Activated CD4-positive, alpha-beta T cell treated with anti-CD3 and anti-CD28 coated beads, Interleukin-2, Interleukin-6, amounts not matched to agents 100 ng/mL and 50 ng/mL, durations not matched to agents 16 hours and 8 hours (primary cell): ENCODE measurements at regions not wholly inside any gene's neighbourhood (a gene's known extent, or its start where the extent isn't known, plus 50 kb on each side); places are given as distances from the start of the nearest gene placed in this dataset.

Experiments
- DNase-seq: peaks from one replicate; pipeline ENCODE4 v3.0.0-alpha.2; 2020

DNA sequence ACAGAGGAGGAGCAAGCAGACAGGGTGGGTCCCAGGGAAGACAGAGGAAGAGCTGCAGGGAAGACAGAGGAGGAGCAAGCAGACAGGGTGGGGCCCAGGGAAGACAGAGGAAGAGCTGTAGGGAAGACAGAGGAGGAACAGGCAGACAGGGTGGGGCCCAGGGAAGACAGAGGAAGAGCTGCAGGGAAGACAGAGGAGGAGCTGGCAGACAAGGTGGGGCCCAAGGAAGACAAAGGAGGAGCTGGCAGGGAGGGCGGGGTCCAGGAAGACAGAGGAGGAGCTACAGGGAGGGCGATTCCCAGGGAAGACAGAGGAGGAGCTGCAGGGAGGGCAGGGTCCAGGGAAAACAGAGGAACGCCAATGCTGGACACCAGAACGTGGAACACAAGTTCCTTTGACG lies 66.5 kb downstream of the PLXNA1 start:
- no peak for DNase-seq

DNA sequence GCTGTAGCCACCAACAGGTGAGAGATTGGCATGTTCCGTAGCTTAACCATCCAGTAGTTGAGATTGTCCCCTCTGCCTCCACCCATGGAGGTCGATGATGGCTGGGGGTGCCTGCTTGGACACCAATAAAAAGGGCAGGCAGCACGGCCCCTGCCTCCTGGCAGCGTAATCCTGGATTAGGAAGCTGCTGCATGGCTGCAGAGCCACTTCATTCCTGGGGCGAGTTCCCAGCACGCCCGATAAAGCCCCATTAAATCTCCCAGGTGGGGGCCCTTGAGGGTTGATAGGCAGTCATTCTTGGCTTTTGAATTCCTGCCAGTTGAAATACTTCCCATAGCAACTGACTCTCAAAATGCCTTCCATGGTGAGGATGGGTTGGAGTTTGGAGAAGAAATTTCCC lies 67.8 kb downstream of the PLXNA1 start:
- DNase-seq, result no peak

- DNase-seq, result no peak
Measured at GRCh38 chr3:127052121-127052561, 69.2 kb downstream of the PLXNA1 start.

DNA sequence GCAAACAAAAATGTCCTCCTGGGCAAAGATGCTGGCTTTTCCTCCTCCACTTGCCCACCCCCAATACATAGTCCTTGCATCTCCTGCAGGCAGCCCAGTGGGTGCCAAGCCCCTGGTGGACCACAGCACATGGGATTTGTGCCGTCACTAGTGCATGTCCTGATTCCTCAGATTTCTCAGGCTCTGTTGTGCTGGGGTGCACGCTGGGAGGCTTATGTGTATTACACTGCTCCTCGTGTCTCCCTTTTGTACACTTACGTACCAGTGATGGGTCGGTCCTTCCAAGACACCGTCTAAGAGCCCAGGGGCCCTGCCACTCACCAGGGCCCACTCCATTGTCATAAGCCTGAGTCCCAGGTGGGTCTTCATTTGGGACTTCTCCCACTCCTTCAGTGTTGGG lies 70.1 kb downstream of the PLXNA1 start:
- no peak for DNase-seq

DNA sequence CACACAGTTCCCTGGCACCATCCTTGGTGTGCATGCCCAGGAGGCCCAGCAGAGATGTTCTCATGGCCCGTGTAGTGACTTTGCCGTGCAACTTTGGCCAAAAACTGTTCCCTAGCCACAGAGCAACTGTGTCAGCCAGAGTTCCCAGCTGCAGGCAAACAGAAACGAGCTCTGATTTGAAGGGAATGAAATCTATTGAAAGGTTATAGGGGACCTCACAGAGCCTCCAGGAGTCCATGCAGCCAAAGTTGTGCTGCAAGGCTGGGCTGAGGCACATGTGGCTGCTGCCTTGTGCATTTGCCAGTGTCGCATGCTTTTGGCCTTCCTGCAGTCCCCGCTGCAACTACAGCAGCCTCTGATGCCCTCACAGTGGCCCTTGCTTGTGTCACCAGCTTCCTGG lies 70.5 kb downstream of the PLXNA1 start:
- DNase-seq, result no peak

GRCh38 chr3:127053979-127054378 lies 71.1 kb downstream of the PLXNA1 start:
- no peak for DNase-seq

DNA sequence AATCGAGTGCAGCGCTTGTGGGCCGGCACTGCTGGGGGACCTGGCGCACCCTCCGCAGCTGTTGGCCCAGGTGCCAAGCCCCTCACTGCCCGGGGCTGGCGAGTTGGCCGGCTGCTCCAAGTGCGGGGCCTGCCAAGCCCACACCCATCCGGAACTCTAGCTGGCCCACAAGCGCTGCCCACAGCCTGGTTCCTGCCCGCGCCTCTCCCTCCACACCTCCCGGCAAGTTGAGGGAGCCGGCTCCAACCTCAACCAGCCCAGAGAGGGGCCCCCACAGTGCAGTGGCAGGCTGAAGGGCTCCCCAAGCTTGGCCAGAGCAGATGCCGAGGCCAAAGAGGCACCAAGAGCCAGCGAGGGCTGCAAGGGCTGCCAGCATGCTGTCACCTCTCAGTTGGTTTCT lies 73.4 kb downstream of the PLXNA1 start:
- no peak for DNase-seq

- no peak for DNase-seq
Measured at GRCh38 chr3:127056976-127057375, 74.1 kb downstream of the PLXNA1 start.

DNA sequence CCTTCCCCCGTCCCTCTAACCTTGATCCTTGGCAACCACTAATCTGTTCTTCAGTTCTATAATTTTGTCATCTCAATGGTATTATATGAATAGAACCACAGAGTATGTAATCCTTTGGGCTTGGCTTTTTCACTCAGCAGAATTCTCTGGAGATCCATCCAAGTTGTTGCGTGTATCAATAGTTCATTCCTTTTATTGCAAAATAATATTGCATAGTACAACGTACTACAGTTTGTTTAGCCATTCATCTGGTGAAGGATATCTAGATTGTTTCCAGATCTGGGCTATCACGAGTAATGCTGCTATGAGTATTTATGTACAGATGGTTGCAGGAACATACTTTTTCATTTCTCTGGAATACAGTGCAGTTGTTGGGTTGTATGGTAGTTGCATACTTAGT lies 76.2 kb downstream of the PLXNA1 start:
- no peak for DNase-seq

GRCh38 chr3:127061641-127062040 lies 78.7 kb downstream of the PLXNA1 start:
- DNase-seq, result no peak

- no peak for DNase-seq
Measured at GRCh38 chr3:127062926-127063325, 80.0 kb downstream of the PLXNA1 start.

GRCh38 chr3:127063916-127064315 lies 81.0 kb downstream of the PLXNA1 start:
- no peak for DNase-seq

- no peak for DNase-seq
Measured at GRCh38 chr3:127064391-127065137, 81.6 kb downstream of the PLXNA1 start.

DNA sequence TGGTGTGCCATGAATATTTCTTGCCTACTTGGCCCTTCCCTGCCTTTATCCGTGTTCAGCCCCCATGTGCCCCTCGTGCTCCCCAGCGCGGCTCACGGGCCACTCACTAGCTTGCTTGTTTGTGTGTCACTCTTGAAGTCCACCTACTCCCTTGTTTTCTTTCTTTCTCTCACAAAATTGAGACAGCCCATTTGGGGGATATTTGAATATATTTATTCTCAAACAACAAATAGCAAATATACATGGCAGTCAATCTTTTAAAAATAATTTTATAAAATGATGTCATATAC lies 82.2 kb downstream of the PLXNA1 start:
- no peak for DNase-seq

DNA sequence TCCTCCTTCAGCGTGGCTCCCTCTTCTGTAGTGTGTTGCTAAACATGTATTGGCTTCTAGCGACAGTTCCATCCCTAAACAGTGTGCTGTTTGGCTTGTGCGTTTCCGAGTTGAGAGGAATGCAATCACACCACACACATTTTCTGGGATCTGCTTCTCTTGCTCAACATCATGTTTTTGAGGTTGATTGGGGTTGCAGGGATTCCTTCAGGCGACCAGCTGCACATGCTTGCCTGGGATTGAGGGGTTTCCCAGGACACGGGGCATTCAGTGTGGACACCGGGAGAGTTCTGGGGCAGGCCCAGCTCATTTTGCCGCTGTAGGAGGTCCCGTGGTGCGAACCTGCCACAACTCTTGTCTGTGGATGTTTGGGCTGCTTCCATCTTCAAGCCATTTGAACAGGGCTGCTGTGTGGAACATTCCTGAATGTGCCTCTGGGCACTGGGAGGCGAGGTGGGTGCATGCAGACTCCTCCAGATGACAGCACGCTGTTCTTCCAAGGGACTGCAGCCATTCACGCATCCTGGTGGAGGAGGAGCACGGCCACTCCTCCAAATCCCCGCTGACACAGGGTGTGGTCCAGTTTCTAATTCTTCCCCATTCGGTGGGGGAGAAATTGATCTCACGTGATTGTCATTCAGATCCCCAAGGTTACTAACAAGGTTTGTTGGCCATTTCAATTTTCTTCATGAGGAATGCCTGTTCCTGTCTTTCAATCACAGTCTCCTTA lies 82.8 kb downstream of the PLXNA1 start:
- no peak for DNase-seq

DNA sequence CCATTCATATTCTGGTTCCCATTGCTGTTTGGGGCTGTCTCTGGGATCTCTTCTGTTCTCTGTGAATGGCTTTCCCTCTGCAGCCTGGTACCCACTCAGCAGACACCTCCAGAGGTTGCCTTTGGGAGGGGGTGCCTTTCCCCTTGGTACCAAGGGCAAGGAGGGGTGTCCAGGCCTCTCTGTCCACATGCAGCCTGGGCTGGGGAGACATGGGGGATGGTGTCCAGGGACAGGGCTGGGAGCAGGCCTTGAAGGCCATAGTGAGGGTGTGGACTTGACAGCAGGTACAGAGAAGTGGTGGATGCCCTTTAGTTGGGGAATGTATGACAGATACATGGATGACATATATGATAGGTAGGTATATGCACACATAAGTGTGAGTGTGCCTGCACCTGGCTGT lies 83.7 kb downstream of the PLXNA1 start:
- no peak for DNase-seq

DNA sequence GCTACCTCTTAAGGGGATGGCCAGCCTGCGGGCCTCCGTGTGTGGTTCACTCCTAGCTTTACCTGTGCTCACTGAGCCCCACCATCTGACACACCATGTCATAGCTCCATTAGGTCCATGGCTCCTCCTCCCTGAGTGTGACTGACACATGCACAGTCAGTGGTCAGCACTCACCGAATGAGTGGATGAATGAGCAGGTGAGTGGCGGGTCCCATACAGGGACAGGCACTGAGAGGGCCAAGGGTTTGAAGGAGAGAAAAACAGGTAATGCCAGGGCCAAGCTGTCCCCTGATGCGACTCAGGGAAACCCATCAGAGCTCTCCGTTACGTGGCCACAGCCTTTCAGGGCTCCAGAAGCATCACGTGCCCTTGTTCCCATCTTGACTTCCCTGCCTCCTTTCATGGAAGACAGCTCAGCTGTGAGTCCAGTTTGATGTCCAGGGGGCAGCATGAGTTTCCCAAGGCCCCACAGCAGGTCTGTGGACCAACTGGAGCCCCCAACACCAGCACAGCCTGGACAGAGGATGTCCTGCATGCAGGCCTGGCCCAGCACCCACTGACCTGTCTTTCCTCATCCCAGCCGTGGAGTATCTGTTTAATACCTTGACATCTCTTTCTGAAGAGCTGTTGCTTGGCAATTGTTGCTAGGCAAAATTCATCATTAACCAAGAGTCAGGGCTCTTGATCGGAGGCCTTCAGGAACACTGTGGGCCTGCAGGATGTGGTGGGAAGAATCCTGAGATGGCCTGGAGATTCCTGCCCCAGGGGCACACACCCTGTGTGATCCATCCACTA lies 84.4 kb downstream of the PLXNA1 start:
- no peak for DNase-seq

DNA sequence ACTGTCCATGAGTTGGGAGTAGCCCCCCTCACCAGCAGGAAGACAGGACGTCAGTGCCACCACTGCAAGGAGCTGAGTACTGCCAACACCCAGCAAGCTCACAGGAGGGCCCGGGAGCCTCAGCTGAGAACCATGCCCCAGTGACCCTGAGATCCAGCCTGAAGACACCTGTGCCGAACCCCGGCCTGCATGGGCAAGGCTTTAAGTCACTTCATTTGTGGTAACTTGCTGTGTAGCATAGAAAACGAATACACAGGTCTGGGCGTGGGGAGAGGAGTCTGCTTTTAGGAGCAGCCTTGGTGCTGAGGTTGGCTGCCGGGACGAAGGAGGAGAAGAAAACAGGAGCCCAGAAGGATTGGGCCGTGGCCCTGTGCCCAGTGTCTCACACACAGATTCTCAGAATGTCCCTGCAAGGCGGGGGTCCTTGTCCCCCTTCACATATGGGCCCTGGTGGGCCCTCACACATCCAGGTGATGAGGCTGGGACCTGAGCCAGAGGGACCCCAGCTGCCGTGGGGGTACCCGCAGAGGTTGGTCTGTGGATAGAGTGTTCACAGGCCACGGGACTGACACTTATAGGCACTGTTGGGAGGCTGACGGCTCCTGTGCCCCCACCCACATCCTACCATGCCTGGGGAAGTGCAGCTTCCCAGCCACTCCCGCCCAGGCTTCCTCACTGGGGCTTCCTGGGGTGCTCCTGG lies 85.3 kb downstream of the PLXNA1 start:
- no peak for DNase-seq

DNA sequence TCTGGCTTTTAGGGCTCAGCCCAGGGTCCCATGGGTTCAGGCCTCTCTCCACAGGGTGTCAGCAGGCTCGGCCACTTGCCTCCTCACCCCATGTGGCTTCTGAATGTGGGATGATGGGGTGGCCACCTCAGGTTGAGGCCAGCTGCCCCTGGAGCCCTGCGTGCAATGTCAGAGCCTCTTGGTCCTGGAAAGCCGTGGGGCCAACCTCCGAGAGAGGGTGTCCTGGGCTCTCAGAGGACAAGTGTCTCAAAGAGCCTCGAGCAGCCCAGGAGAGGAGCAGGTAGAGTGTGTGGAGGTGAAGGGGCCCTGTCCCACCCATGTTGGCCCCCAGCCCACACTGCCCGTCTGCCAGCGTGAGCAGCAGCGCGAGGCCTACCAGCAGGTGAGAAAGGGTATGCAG lies 86.0 kb downstream of the PLXNA1 start:
- DNase-seq, result no peak

GRCh38 chr3:127069814-127070440 lies 87.0 kb downstream of the PLXNA1 start:
- DNase-seq, result no peak

DNA sequence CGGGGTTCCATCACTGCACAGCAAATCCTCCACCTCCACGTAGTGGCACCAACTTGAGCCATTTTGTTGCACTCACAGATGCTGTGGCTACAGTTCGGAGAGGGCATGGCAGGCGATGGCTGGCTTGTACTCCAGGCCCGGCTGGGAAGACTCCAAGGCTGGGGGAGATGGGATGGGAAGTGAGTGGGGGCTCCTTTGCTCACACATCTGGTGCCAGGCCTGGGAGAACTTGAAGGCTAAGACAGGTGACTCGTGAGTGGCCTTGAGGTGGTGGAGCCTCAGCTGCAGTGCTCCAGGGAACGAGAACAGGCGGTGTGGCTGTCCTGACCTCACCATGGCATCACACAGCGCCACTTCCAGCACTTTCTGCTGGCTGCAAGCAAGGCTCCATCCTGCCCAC lies 87.9 kb downstream of the PLXNA1 start:
- no peak for DNase-seq

GRCh38 chr3:127071597-127072001 lies 88.7 kb downstream of the PLXNA1 start:
- DNase-seq, result no peak

- DNase-seq, result no peak
Measured at GRCh38 chr3:127072221-127072771, 89.4 kb downstream of the PLXNA1 start.
